SU-DHL-6 (cell line): ENCODE measurements at regions not wholly inside any gene's neighbourhood (a gene's known extent, or its start where the extent isn't known, plus 50 kb on each side); places are given as distances from the start of the nearest gene placed in this dataset.

Source experiments
- H2AFZ ChIP-seq: fragments of 200-600 bp; sonication (generic); 2 replicates; pipeline ENCODE4 v1.6.1; 2014; ENCODE audit warnings: low read depth, mild to moderate bottlenecking, moderate library complexity, mixed read lengths, antibody characterized with exemption, low read length; ENCODE audit not compliant: severe bottlenecking
- H3F3A ChIP-seq: fragments of 200-600 bp; shearing (Covaris generic); 2 replicates; pipeline ENCODE4 v1.6.0; 2016; ENCODE audit warnings: antibody characterized with exemption, mild to moderate bottlenecking; ENCODE audit not compliant: insufficient read depth
- H3K27ac ChIP-seq: fragments of 200-600 bp; sonication (generic); 2 replicates; pipeline ENCODE4 v1.5.1; 2016; ENCODE audit warnings: low read depth, mild to moderate bottlenecking, low read length, moderate library complexity, mixed read lengths
- H3K27me3 ChIP-seq: fragments of 200-600 bp; sonication (generic), shearing (Covaris generic); 2 replicates; pipeline ENCODE4 v1.6.0; 2014; ENCODE audit warnings: mild to moderate bottlenecking, low read length
- H3K36me3 ChIP-seq: fragments of 200-600 bp; sonication (generic); 2 replicates; pipeline ENCODE4 v1.6.1; 2014; ENCODE audit warnings: mild to moderate bottlenecking, low read length, mixed read lengths
- H3K4me2 ChIP-seq: fragments of 300-600, 200-600 bp; shearing (Covaris generic), sonication (generic); 2 replicates; pipeline ENCODE4 v1.6.0; 2014; ENCODE audit warnings: low read length, low read depth, mild to moderate bottlenecking; ENCODE audit not compliant: poor library complexity, severe bottlenecking
- H3K4me3 ChIP-seq: fragments of 200-600 bp; sonication (generic); 2 replicates; pipeline ENCODE4 v1.5.1; 2014; ENCODE audit warnings: antibody characterized with exemption, low read length, mild to moderate bottlenecking, mixed read lengths; ENCODE audit not compliant: insufficient read depth, poor library complexity, severe bottlenecking
- H3K79me2 ChIP-seq: fragments of 200-600 bp; sonication (generic); 2 replicates; pipeline ENCODE4 v1.6.1; 2014; ENCODE audit warnings: mild to moderate bottlenecking, low read length, moderate library complexity; ENCODE audit not compliant: insufficient read depth
- H3K9ac ChIP-seq: fragments of 200-600 bp; sonication (generic); 2 replicates; pipeline ENCODE4 v1.7.0; 2014; ENCODE audit warnings: mild to moderate bottlenecking, low read length
- H3K9me2 ChIP-seq: fragments of 200-600 bp; sonication (generic); replicated peaks from 2 replicates; pipeline ENCODE4 v1.6.1; 2014; ENCODE audit warnings: low read length; ENCODE audit not compliant: insufficient read depth
- H3K9me3 ChIP-seq: fragments of 200-600 bp; sonication (generic); 2 replicates; pipeline ENCODE4 v1.6.1; 2014; ENCODE audit warnings: low read length, mixed read lengths; ENCODE audit not compliant: insufficient read depth
- H4K20me1 ChIP-seq: fragments of 200-600 bp; sonication (generic); 2 replicates; pipeline ENCODE4 v1.6.1; 2014; ENCODE audit warnings: low read depth, mild to moderate bottlenecking, antibody characterized with exemption, low read length, moderate library complexity, mixed read lengths
- CTCF ChIP-seq: fragments of 200-600 bp; sonication (generic); IDR thresholded peaks from one replicate; pipeline ENCODE4 v1.5.1; 2017; ENCODE audit warnings: antibody characterized with exemption, mild to moderate bottlenecking, low read length, moderate library complexity; ENCODE audit not compliant: insufficient read depth, poor library complexity, severe bottlenecking
- EZH2phosphoT487 ChIP-seq: fragments of 200-600 bp; sonication (generic), shearing (Covaris generic); conservative IDR thresholded peaks from 2 replicates; pipeline ENCODE4 v1.6.1; 2018; ENCODE audit warnings: mild to moderate bottlenecking, antibody characterized with exemption, low read length, moderate library complexity, mixed read lengths

- H3K36me3 ChIP-seq: no peaks in the 10 kb centered on the region
- H2AFZ ChIP-seq: no peak overlapping the region
- TF ChIP-seq CTCF (no peak), EZH2phosphoT487 (no peak)
- no peaks in the 10 kb centered on the region for H3K9me2 ChIP-seq
- no peaks in the 10 kb centered on the region for H4K20me1 ChIP-seq
- no peaks in the 10 kb centered on the region for H3F3A ChIP-seq
- no peak overlapping the region for H3K4me2 ChIP-seq
- H3K27me3 ChIP-seq: no peaks in the 10 kb centered on the region
- H3K27ac ChIP-seq: no peak overlapping the region
- no peak overlapping the region for H3K9ac ChIP-seq
- H3K79me2 ChIP-seq: no peaks in the 10 kb centered on the region
- no peaks in the 10 kb centered on the region for H3K9me3 ChIP-seq
- H3K4me3 ChIP-seq: no peak overlapping the region
Observed at GRCh38 chr4:178173771-178174170, 731.5 kb upstream of the AGA start.

GRCh38 chr4:178174756-178175155 is 732.5 kb upstream of the AGA start:
- Histone ChIP-seq H3K36me3 (no peaks in the 10 kb centered on the region), H4K20me1 (no peaks in the 10 kb centered on the region), H3K27ac (no peak overlapping the region), H3K4me2 (no peak overlapping the region), H3K4me3 (no peak overlapping the region), H2AFZ (no peak overlapping the region), H3K79me2 (no peaks in the 10 kb centered on the region), H3K9me2 (no peaks in the 10 kb centered on the region), H3K27me3 (no peaks in the 10 kb centered on the region), H3K9ac (no peak overlapping the region), H3K9me3 (no peaks in the 10 kb centered on the region), H3F3A (no peaks in the 10 kb centered on the region)
- TF ChIP-seq CTCF (no peak), EZH2phosphoT487 (no peak)

- H4K20me1 ChIP-seq: no peaks in the 10 kb centered on the region
- no peaks in the 10 kb centered on the region for H3K79me2 ChIP-seq
- no peak overlapping the region for H3K9ac ChIP-seq
- no peak overlapping the region for H3K27ac ChIP-seq
- TF ChIP-seq EZH2phosphoT487 (no peak), CTCF (no peak)
- H3K4me3 ChIP-seq: no peak overlapping the region
- no peaks in the 10 kb centered on the region for H3K9me2 ChIP-seq
- H3F3A ChIP-seq: no peaks in the 10 kb centered on the region
- no peaks in the 10 kb centered on the region for H3K36me3 ChIP-seq
- no peak overlapping the region for H3K4me2 ChIP-seq
- no peaks in the 10 kb centered on the region for H3K9me3 ChIP-seq
- no peaks in the 10 kb centered on the region for H3K27me3 ChIP-seq
- no peak overlapping the region for H2AFZ ChIP-seq
Observed at GRCh38 chr4:178185517-178185916, 743.3 kb upstream of the AGA start.

GRCh38 chr4:178192611-178193010 is 750.4 kb upstream of the AGA start:
- no peaks in the 10 kb centered on the region for H3K9me2 ChIP-seq
- no peak overlapping the region for H3K9ac ChIP-seq
- H3F3A ChIP-seq: no peaks in the 10 kb centered on the region
- no peak overlapping the region for H2AFZ ChIP-seq
- H3K4me2 ChIP-seq: no peak overlapping the region
- no peaks in the 10 kb centered on the region for H3K79me2 ChIP-seq
- TF ChIP-seq CTCF: no peak
- TF ChIP-seq EZH2phosphoT487: no peak
- no peak overlapping the region for H3K27ac ChIP-seq
- no peaks in the 10 kb centered on the region for H4K20me1 ChIP-seq
- H3K4me3 ChIP-seq: no peak overlapping the region
- H3K36me3 ChIP-seq: no peaks in the 10 kb centered on the region
- no peaks in the 10 kb centered on the region for H3K27me3 ChIP-seq
- H3K9me3 ChIP-seq: no peaks in the 10 kb centered on the region
